ENCODE measurements at regions not wholly inside any gene's neighbourhood (a gene's known extent, or its start where the extent isn't known, plus 50 kb on each side); places are given as distances from the start of the nearest gene placed in this dataset.

DNA sequence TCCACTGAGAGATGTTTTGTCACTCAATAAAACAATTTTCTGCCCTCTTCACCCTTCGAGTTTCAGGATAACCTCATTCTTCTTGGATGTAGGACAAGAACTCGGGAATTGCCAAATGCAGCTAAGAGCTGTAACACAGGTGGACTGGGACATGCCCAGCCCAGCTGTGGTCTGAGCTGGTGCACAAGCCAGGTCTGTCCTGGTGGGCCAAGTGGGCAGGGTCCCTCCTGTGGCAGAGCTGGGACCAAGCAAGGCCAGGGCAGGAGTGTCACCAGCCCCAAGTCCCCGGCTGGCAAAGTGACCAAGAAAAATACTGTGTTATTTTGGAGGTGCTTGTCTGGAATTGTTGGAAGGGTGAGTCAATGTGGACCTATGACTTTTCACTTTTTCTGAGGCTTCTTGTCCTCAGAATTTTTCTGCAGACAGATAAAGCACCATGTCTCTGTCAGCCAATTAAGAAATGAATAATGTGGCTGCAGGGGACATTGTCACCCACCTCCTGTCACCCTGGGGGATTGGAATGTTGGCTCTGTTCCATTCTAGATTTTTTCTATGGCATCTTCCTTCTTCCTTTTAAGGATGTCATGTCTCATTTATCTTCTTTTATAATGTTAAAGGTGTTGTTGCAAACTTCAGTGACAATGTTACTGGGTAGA, 645.2 kb upstream of the EPHA6 start:
- no peak for DNase-seq (ENCODE audit: low spot score)

DNA sequence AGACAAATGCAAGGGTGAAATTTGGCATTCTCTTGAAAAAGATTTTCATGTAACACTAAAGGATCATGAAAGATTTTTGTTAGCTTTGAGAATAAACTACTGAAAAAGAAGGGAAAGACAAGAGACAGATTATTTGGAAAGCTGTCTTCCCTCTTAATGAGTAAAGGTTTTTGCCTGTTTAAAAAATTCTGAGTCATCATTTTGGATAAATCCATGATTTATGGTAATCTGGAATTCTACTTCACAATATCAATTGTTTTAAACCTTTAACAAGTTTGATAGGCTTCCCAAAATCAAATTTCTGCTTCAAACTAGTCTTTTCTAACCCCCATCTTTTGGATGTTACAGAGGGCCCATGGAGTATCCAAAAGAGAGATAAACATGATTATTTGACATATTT, 641.5 kb upstream of the EPHA6 start:
- DNase-seq (ENCODE audit: low spot score) = no peak

DNA sequence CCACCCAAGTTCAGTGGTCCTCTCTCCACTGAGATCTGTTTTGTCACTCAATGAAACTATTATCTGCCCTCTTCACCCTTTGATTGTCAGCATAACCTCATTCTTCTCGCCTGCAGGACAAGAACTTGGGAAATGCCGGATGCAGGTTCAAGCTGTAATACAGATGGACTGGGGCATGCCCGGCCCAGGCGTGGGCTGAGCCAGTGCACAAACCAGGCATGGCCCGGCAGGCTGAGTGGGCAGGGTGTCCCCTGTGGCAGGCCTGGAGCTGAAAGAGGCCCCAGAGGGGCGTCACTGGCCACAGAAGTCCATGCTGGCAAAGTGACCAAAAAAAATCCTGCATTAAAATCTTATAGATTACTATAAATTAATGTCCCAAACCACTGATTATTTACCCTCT, 638.9 kb upstream of the EPHA6 start:
- no peak for DNase-seq (ENCODE audit: low spot score)

DNA sequence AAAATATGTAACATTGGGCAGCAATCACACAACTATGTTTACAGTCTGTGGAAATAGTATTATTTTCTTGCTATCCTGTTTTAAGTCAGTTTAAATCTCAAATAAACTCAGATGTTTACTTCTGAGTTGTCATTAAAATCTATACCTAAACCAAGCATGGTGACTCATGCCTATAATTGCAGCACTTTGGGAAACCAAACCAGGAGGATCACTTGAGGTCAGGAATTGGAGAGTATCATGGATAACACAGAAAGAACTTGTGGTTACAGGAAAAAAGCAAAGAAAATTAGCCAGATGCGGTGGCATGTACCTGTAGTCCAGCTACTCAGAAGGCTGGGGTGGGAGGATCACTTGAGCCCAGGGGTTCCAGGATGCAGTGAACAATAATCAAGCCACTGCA, 631.6 kb upstream of the EPHA6 start:
- no peak for DNase-seq (ENCODE audit: low spot score)

DNA sequence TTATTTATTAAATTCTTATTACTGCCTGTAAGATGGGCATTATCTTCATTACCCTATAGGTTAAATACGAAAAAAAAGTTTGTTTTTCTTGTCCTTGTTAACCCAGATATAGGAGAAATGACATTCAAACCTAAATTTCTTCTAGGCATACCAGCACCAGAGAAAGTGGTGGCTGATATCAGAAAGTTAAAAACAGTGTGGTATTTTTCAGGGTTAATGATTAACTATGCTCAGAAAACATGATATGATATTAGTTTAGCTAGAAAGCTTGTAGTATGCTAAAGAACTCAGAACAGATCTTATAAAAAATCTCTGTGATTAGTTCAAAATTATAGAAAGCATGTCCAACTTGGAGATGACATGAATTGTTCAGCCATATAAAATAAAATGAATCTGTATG, 630.5 kb upstream of the EPHA6 start:
- no peak for DNase-seq (ENCODE audit: low spot score)

DNA sequence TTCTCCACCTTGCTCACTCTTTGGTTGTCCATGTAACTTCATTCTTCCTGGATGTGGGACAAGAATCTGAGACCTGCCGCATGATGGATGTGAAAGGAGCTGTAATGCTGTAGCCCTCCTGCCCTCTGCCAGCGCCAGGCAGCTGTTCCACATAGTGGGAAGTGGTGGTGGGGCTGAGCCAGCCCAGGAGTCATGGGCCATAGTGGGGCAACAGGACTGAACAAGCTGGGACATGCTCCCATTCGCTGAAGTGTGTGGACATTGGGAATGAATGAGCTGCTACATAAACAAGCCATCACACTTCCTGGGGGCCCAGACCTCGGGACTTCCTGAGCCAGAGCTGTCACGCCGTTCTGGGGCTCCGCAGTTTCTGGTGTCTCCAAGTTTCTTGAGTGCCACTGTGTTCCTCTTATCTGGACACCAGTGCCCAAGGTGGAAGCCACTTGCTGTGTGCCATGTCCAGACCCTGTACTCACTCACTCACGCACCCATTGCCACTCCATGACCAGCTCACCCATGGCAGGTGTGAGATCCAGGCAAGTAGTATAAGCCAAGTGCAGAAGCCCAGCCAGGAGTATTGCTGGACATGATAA, 624.3 kb upstream of the EPHA6 start:
- DNase-seq (ENCODE audit: low spot score) = no peak

DNA sequence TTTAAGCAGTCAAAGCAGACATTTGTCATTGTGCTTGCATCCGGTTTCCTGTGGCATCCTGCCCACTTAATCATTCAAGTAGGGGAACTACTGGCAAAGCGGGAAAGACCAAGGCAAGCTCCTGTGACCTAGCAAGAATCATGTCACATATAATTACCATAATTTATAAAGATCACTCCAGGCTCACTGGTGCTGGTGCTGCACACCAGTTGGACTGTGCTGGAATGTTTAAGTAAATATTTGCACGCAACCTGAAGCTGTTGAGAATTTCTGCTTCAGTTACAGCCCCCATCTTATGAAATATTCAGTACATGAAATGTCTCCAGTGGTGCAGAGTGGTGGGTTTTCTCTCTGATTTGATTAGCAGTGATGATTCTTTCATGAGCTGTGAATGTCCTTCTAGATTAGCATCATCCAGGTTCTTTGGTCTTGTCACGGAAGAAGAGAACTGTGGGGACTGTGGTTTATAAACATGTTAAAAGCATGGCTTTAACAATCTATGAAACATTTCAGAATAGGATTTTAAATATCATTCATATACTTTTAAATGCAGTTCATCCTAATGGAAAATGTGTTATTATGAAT, 621.3 kb upstream of the EPHA6 start:
- peak; percentile 8 for DNase-seq (ENCODE audit: low spot score)

DNA sequence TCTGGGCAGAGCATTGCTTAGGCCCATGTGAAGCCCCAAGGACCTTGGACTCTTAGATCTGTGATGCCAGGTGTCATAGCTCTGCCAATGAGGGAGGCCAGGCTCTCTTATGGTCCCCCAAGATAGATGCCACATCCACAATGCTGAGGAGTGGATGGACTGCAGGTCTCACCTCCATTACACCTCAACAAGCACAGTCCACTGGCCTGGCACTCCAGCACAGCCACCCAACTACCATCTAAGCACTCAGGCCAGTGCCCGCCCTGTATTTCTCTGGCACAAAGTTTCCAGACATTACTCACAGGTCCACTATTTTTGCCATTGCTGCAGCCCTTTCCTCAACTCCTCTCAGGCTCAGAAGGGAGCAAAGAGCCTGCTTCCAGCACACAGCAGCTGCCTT, 613.5 kb upstream of the EPHA6 start:
- no peak for DNase-seq (ENCODE audit: low spot score)

DNA sequence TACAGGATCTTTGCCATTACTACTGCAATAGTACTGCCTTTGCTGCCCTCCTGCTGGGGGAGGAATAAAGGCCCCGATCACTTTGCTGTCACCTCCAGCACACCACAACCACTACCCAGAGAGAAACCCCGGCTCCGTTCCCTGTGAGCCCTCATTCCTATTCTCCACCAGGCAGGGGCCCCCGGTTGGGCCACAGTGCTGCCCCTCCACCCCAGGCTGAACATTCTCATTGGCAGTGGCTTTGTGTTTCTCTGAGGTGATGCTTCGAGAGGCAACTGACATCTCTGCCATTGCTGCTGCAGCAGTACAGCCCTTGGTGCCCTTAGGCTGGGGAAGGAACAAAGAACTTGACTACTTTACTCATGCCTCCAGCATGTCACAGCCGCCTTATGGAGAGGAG, 612.9 kb upstream of the EPHA6 start:
- DNase-seq (ENCODE audit: low spot score) = no peak

DNA sequence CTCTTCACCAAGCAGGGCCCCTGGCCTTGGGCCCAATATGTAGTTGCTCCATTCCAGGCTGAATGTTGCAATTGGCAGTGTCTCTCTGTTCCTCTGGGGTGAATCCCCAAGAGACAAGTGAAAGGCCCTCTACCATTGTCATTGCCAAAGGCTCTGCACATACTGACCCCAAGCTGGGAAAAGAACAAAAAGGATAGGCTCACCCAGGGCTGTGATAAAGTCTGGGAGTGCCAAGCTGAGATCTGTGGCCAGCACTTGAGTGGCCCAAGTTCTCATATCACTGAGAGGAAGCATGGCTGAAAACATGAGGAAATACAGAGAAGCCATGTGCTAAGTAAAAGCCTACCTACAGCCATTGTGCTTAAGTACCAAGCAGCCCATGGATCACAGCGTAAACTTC, 612.2 kb upstream of the EPHA6 start:
- no peak for DNase-seq (ENCODE audit: low spot score)

DNA sequence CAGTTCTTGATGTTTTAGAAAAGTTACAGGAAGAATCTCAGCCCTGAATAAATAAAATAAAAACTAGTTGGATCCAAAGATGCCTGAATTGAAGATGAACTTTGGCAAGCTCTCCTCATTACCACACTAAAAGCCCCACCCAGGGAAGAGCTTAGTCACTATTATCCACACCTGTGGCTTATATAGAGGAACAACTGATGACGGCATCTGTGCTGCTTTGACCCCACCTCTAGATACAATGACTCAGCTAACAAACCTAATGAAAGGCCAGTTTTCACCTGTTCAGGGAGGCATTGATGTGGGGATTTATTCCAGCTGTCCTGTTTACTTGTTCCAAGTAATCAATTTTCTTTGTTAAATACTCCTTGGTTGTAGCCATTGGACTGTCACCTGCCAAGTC, 604.7 kb upstream of the EPHA6 start:
- no peak for DNase-seq (ENCODE audit: low spot score)

DNA sequence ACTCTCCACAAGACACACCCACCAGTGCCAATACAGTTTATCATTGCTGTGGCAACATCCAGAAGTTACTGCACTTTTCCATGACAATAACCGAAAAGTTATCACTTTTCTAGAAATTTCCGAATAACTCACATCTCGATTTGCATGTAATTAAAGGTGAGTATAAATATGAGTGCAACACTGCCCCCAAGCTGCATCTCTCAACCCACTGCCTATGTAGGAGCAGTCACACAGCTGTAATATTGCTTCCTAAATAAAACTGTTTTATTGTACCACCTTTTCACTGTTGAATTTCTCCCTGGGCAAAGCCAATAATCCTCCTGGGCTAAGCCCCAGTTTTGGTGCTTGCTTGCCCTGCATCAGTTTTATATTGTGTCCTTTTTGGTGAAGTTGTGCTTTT, 601.0 kb upstream of the EPHA6 start:
- no peak for DNase-seq (ENCODE audit: low spot score)

DNA sequence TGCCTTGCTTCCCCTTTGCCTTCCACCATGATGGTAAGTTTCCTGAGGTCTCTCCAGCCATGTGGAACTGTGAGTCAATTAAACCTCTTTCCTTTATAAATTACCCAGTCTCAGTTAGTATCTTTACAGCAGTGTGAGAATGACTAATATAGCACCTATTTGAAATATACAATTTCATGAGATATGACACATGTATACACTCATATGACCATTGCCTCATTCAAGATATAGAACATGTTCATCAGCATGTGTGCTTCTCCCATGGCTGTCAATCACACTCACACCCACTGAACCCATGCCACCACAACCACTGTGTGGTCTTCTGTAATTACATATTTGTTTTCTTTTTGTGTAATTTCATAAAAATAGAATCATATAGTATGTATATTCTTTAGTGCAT, 599.5 kb upstream of the EPHA6 start:
- DNase-seq (ENCODE audit: low spot score) = no peak

DNA sequence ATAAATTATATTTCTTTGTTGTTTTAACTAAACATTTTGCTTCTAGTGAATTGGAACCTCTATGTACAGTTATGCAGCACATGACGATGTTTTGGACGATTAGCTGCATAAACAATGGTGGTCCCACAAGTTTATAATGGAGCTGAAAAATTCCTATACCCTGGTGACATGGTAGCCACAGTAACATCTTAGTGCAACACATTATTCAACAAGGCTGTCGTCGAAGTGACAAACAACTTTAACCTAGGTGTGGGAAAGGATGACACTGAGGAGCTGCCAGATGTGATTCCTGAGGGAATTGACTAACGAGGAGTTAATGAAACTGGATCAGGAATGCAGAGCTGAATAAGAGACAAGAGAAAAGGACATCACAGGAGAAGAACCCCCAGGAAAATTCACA, 588.9 kb upstream of the EPHA6 start:
- no peak for DNase-seq (ENCODE audit: low spot score)

DNA sequence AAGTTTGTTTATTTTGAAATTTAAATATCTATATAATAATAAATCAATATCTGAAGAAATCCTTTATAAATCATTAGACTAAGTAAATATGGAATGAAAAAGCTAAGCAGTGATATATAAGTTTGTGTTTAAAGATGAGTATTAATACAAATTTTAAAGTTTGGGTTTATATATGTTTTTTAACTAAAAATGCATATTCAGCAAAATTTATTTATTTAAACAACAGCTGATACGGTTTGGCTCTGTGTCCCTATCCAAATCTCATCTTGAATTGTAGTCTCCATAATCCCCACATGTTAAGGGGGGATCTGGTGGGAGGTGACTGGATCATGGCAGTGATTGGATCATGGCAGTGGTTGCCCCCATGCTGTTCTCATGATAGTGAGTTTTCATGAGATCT, 580.7 kb upstream of the EPHA6 start:
- no peak for DNase-seq (ENCODE audit: low spot score)

DNA sequence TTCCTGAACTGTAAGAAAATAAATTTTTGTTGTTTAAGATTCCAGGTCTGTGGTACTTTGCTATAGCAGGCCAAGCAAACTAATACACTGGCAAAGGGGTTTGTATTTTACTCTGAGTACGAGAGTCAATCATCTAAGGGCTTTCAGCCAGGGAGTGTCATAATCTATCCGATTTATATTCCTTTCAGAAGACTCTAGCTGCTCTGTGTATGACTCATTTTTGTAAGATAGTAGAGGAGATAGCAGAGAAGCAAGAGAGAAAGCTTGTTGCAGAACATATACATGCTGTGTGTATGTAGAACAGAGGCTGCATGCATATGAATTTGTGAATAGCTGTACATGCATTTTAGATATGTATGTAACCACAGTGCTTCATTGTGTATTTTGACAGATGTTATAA, 577.9 kb upstream of the EPHA6 start:
- no peak for DNase-seq (ENCODE audit: low spot score)

DNA sequence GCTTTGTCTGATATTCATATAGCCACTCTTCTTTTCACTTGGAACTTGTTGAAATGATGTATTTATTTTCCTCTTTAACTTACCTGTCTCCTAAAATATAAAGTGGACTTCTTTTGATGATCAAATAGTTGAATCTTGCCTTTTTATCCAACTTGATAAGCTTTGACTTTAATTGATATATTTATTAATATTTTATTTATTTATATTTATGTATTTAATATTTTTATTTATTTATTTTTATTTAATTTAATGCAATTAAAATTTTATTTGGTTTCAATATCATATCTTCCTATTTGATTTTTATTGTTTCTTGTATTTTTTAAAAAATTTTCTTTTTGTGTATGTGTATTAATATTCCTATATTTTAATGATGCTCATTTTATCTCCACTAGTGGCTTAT, 555.1 kb upstream of the EPHA6 start:
- DNase-seq (ENCODE audit: low spot score) = no peak

DNA sequence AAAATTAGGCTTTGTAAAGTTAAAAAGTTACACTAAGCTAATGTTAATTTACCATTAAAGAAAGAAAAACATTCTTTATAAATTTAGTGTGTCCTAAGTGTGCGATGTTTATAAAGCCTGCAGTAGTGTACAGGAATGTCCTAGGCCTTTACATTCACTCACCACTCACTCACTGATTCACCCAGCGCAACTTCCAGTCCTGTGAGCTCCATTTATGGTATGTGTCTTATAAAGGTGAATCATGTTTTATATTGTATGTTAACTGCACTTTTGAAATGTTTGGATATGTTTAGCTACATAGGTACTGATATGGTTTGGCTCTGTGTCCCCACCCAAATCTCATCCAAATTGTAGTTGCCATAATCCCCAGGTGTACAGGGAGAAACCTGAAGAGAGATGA, 549.7 kb upstream of the EPHA6 start:
- DNase-seq (ENCODE audit: low spot score) = no peak

DNA sequence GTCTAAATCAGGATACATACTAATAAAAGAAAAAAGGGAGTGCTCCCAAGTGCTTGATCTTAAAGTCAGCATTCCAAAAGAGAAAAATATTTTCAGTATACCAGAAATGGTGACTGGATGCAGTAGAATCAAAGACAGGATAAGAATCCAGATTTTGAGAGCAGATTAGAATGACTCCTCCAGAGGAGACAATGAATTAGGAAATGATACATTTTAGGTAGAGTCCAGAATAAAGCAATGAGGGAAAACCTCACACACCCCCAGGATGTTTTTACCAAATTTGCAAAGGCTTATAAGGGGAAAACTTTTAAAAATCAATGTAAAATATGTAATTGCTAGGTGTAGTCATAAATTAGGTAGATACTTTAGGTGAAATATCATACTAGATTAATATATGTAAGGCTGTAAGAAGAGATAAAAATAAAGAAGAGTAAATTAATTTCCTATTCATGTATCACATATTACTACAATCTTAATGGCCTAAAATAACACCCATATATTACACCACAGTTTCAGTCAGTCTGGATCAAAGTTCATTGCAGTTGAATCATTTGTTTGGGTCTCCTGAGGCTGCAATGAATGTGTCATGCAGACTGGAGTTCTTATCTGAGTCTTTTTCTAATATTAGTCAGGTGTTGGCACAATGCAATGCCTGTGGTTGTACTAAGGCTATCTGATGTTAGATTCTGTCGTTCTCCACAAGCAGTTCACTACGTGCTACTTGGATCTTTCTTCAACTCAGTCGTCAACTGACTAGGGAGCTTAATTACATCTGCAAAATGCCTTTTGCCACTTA, 547.8 kb upstream of the EPHA6 start:
- DNase-seq (ENCODE audit: low spot score) = no peak

DNA sequence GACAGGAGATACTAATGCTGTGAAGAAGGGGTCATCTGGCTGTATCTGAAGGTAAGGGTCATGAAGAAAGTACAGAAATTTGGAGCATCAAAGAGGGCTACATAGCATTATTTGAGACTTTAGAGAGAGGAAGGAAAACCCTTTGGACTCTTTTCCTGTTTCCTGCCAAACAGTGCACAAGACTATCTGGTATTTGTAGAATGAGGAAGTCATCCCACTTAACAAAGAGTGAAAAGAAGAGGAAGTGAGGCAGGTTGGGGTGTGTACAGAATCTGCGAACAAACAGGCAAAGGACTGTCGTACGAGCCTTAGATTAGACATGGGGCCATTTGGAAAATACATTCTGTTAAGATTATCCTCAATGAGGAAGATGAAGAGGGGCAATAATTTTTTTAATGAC, 546.8 kb upstream of the EPHA6 start:
- no peak for DNase-seq (ENCODE audit: low spot score)

DNA sequence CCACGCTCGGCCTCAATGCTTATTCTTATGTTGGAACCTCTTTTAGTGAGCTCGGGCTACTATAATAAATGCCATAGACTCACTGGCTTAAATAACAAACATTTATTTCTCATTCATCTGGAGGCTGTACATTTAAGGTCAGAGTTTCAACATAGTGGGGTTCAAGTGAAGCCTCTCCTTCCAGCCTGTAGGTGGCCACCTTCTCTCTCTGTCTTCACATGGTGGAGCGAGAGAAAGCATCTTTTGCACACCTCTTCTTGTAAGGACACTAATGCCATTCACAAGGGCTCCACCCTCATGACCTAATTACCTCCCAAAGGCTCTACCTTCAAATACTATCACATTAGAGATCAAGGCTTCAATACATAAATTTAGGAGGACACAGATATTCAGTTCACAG, 520.3 kb upstream of the EPHA6 start:
- DNase-seq (ENCODE audit: low spot score) = no peak

DNA sequence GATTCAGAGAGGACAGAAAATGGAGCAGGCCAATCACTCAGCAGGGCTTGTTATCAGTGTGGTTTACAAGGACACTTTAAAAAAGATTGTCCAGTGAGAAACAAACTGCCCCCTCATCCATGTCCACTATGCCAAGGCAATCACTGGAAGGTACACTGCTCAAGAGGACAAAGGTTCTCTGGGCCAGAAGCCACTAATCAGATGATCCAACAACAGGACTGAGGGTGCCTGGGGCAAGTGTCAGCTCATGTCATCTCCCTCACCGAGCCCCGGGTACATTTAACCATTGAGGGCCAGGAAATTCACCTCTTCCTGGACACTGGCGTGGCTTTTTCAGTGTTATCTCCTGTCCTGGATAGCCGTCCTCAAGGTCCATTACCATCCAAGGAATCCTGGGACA, 513.7 kb upstream of the EPHA6 start:
- DNase-seq (ENCODE audit: low spot score) = no peak

DNA sequence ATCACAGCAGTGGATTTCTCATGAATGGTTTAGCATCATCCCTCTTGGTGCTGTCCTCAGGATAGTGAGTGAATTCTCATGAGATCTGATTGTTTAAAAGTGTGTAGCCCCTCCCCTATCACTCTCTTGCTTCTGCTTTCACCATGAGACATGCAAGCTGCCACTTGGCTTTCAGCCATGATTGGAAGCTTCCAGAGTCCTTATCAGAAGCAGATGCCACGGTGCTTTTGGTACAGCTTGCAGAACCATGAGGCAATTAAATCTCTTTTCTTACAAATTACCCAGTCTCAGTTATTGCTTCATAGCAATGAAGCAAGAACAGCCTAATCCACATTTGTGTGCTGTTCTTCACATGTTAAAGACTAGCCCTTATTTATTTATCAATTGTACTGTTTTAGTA, 495.2 kb upstream of the EPHA6 start:
- DNase-seq (ENCODE audit: low spot score) = no peak

Data from pons (tissue), 1 donor.